Activated CD8-positive, alpha-beta T cell treated with anti-CD3 and anti-CD28 coated beads, Interleukin-2, amount 10 ng/mL, durations not matched to agents 7 days and 5 days (primary cell): ENCODE measurements at regions not wholly inside any gene's neighbourhood (a gene's known extent, or its start where the extent isn't known, plus 50 kb on each side); places are given as distances from the start of the nearest gene placed in this dataset.
"Not testable (repeated sequence)": the region's sequence is repeated elsewhere in the genome, so short reads cannot be mapped to it uniquely, and the experiment has no call there.

ENCODE experiments used
- ATAC-seq: fragments of 150-1000 bp; cut with Tn5 transposase; one replicate; pipeline ENCODE4 v1.10.0; 2021; ENCODE audit warnings: moderate library complexity
- CTCF ChIA-PET: fragments of 350-600 bp; sonication (Branson Sonifier 250); formaldehyde crosslinking; loops from one replicate; lab custom pipeline; 2021; ENCODE audit warnings: antibody characterized with exemption; lab: Charles Lee
- POLR2A ChIA-PET: fragments of 350-600 bp; sonication (Branson Sonifier 250); formaldehyde crosslinking; loops from one replicate; lab custom pipeline; 2021; ENCODE audit warnings: antibody characterized with exemption; lab: Charles Lee
- DNase-seq: peaks from one replicate; pipeline ENCODE4 v3.0.0-alpha.2; 2020
- H3K27ac Mint-ChIP-seq: one replicate; pipeline ENCODE4 v1.8.0; 2021; ENCODE audit warnings: mild to moderate bottlenecking, mixed read lengths
- H3K27me3 Mint-ChIP-seq: one replicate; pipeline ENCODE4 v1.8.0; 2021; ENCODE audit warnings: low read depth, mixed read lengths
- H3K36me3 Mint-ChIP-seq: one replicate; pipeline ENCODE4 v1.8.0; 2021; ENCODE audit warnings: low read depth, mixed read lengths
- H3K4me1 Mint-ChIP-seq: one replicate; pipeline ENCODE4 v1.8.0; 2021; ENCODE audit warnings: low read depth, mixed read lengths
- H3K4me3 Mint-ChIP-seq: one replicate; pipeline ENCODE4 v1.8.0; 2021; ENCODE audit warnings: mild to moderate bottlenecking, mixed read lengths
- H3K9me3 Mint-ChIP-seq: one replicate; pipeline ENCODE4 v1.8.0; 2022; ENCODE audit warnings: mixed read lengths; ENCODE audit not compliant: insufficient read depth

DNA sequence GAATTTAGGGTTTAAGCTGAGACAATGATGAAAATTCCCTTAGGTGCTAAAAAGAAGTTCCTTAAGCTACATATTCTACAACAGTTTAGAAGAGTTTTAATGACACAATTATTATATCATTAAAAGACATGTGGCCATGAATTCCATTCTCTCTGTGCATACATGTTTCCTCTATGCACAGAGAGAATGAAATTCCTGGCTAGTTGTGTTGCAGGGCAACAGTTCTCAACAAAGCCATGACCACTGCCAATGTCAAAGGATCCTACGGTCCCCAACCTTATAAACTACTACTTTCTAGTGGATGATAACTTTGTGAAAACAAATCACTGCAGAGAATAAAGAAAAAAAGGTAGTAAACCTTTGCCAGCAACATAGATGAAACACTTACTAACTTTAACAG lies 122.7 kb downstream of the OTOL1 start:
- H3K9me3 Mint-ChIP-seq: no peaks in the 10 kb centered on the region
- no peaks in the 10 kb centered on the region for H3K4me1 Mint-ChIP-seq
- ATAC-seq (no peak), DNase-seq (no peak)
- H3K4me3 Mint-ChIP-seq: no peak overlapping the region
- ChIA-PET POLR2A (no interaction called here), CTCF (no interaction called here)
- no peak overlapping the region for H3K27ac Mint-ChIP-seq
- no peaks in the 10 kb centered on the region for H3K27me3 Mint-ChIP-seq
- no peaks in the 10 kb centered on the region for H3K36me3 Mint-ChIP-seq

DNA sequence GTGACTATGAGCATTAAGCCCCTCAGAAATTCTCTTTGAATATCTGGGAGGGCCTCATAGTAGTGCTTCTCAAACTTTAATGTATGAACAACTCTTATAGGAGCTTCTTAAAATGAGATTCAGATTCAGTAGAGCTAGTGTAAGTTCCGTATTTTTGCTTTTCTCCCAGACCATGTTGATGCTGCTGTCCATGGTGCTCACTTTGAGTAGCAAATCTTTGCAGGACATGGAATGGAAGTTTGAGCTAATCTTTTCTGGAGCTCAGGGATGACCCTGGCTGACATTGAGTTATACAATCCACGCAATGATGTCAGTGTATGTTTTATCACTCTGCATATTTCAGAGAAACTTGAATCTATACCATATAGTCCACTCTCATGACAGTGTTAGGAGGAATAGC lies 134.2 kb downstream of the OTOL1 start:
- ATAC-seq (no peak), DNase-seq (no peak)
- no peak overlapping the region for H3K4me3 Mint-ChIP-seq
- H3K27me3 Mint-ChIP-seq: no peaks in the 10 kb centered on the region
- no peaks in the 10 kb centered on the region for H3K9me3 Mint-ChIP-seq
- ChIA-PET POLR2A (no interaction called here), CTCF (no interaction called here)
- no peaks in the 10 kb centered on the region for H3K4me1 Mint-ChIP-seq
- no peak overlapping the region for H3K27ac Mint-ChIP-seq
- no peaks in the 10 kb centered on the region for H3K36me3 Mint-ChIP-seq

DNA sequence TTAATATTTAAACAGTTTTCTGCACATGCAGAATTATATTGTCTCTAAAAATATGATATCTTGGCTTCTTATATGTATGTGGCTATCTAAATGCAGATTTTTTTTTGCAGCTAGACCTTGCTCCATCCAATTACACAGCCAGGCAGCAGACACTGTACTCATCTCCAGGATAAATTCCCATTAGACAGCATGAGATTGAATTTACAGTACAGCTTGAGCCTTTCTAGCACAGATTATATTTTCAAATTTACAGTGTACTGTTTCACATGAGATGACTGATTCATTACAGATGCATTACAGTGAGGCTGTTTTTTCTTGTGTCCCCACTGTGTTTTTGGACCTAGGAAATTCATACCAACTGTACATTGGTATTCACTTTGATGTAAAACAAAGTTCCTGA lies 134.9 kb downstream of the OTOL1 start:
- DNase-seq: no peak
- Mint-ChIP-seq H3K27ac (no peak overlapping the region), H3K36me3 (no peaks in the 10 kb centered on the region), H3K4me1 (no peaks in the 10 kb centered on the region), H3K4me3 (no peak overlapping the region), H3K27me3 (no peaks in the 10 kb centered on the region), H3K9me3 (no peaks in the 10 kb centered on the region)
- ChIA-PET POLR2A (no interaction called here), CTCF (no interaction called here)
- ATAC-seq: no peak

DNA sequence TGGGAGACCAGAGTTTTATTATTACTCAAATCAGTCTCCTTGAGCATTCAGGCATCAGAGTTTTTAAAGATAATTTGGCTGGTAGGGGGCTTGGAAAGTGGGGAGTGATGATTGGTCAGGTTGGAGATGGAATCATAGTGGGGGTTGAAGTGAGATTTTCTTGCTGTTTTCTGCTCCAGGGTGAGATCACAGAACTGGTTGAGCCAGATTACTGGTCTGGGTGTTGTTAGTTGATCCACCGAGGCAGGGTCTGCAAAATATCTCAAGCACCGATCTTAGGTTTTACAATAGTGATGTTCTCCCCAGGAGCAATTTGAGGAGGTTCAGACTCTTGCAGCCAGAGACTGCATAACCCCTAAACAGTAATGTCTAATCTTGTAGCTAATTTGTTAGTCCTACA lies 141.0 kb downstream of the OTOL1 start:
- H3K4me1 Mint-ChIP-seq: no peaks in the 10 kb centered on the region
- no peaks in the 10 kb centered on the region for H3K36me3 Mint-ChIP-seq
- H3K9me3 Mint-ChIP-seq: no peaks in the 10 kb centered on the region
- no peak overlapping the region for H3K4me3 Mint-ChIP-seq
- ATAC-seq (no peak), DNase-seq (no peak)
- POLR2A ChIA-PET: no interaction called here
- CTCF ChIA-PET: no interaction called here
- H3K27ac Mint-ChIP-seq: no peak overlapping the region
- H3K27me3 Mint-ChIP-seq: no peaks in the 10 kb centered on the region

DNA sequence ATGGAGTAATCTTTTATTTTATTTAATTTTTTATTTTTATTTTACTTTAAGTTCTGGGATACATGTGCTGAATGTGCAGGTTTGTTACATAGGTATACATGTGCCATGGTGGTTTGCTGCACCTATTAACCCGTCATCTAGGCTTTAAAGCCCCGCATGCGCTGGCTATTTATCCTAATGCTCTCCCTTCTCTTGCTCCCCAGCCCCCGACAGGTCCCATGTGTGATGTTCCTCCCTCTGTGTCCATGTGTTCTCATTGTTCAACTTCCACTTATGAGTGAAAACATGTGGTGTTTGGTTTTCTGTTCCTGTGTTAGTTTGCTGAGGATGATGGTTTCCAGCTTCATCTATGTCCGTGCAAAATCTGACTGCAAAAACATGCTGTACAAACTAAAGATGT lies 142.5 kb downstream of the OTOL1 start:
- H3K27ac Mint-ChIP-seq, H3K4me3 Mint-ChIP-seq, DNase-seq, H3K4me1 Mint-ChIP-seq, H3K36me3 Mint-ChIP-seq, ATAC-seq, CTCF ChIA-PET, H3K27me3 Mint-ChIP-seq, H3K9me3 Mint-ChIP-seq: not testable (repeated sequence)
- POLR2A ChIA-PET: interaction anchor here (0.6 kb wide), 1 partner anchor 137 kb away, joined by 3 read pairs; no protein-coding TSS in a partner anchor

DNA sequence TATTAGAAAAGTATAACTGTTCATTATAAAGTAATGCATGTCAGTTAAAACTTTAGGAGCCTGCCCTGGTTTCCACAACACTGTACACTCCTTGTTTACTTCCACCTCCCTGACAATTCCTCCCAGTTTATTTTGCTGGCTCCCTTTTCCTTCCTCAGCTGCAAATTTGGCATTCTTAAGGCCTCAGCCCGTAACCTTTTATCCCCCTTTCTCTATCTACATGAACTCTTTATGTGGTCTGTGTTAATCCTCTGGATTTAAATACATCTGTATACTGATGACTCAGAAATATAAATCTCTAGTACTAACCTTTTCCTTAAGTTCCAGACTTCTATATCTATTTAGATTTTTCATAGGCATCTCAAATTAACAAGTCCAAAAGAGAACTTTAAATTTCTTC lies 143.6 kb downstream of the OTOL1 start:
- Mint-ChIP-seq H3K27me3 (no peaks in the 10 kb centered on the region), H3K4me3 (no peak overlapping the region), H3K4me1 (no peaks in the 10 kb centered on the region), H3K9me3 (no peaks in the 10 kb centered on the region), H3K36me3 (no peaks in the 10 kb centered on the region), H3K27ac (no peak overlapping the region)
- CTCF ChIA-PET: no interaction called here
- ATAC-seq (no peak), DNase-seq (no peak)
- POLR2A ChIA-PET: no interaction called here

DNA sequence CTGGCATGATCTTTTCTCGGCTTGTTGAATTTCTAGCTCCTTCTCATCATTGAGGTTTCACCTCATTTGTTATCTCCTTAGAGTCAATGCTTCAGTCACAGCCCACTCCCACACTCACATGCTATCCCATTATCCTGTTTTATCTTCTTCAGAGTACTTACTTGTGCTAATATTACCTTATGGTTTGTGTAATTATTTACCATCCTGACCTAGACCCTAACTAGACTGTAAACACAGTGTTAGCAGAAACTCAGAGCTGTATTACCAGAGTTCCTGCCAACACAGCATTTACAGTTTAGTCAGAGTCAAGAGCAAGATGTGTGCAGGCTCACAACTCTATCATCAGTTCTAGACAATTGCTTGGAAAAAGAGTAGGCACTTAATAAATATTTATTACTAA lies 144.7 kb downstream of the OTOL1 start:
- Mint-ChIP-seq H3K27me3 (no peaks in the 10 kb centered on the region), H3K4me3 (no peak overlapping the region), H3K36me3 (no peaks in the 10 kb centered on the region), H3K4me1 (no peaks in the 10 kb centered on the region), H3K27ac (no peak overlapping the region), H3K9me3 (no peaks in the 10 kb centered on the region)
- DNase-seq (no peak), ATAC-seq (no peak)
- ChIA-PET POLR2A (no interaction called here), CTCF (no interaction called here)

DNA sequence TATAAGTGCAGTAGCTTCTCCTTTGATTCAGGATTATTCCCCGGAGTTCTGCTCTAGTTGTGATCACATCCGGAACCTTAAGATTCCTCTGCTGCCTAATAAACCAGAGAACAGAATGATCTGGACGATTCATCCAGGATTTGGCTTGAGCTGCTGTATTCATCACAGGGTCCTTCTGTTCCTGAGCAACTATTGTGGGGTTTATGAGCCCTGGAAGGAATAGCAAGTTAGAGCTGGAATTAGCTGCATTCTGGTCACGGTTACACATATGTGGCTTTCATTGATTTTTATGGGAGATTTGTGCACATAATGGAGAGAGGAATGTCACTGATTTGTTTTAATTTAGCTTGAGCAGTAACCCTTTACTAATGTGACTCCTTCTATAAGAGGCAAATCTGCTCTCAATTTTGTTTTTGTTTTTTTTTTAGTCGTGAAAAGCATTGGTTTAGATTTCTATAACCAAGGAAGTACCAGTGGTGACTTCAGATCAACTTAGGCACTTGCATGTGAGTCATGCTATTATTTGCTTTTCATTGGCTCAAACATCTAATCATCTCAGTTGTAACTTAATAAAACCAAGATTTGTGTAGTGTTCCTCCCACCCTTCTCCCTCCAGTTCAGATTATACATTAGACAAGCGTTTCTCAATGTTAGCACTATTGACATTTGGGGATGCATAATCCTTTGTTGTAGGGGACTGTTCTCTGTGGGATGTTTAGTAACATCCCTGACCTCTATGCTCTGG lies 148.5 kb downstream of the OTOL1 start:
- Mint-ChIP-seq H3K9me3 (no peaks in the 10 kb centered on the region), H3K27me3 (no peaks in the 10 kb centered on the region), H3K4me1 (no peaks in the 10 kb centered on the region), H3K36me3 (no peaks in the 10 kb centered on the region), H3K27ac (no peak overlapping the region), H3K4me3 (no peak overlapping the region)
- ChIA-PET POLR2A (no interaction called here), CTCF (no interaction called here)
- ATAC-seq: no peak
- DNase-seq: no peak

DNA sequence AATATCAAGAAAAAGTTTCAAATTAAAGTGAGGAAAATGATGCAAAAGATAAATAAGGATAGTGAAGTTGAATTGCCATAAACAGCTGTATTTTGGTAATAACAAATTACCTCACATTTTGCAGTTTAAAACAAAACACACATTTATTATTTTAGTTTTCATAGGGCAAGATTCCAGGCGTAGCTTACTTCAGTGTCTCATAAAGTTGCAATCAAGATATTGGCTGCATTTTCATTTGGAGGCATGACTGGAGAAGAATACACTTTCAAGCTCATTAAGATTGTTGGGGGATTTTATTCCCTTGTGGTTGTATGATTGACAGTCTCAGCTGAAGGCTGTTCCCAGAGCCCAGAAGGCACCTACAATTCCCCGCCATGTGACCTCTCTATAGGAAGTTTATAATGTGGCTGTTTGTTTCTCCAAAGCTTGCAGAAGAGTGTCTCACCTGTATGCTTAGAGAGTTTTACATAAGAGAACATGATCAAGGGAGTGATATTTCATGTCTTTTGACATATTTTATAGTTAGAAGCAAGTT lies 151.4 kb downstream of the OTOL1 start:
- ATAC-seq (no peak), DNase-seq (no peak)
- no peak overlapping the region for H3K27ac Mint-ChIP-seq
- H3K9me3 Mint-ChIP-seq: no peaks in the 10 kb centered on the region
- no peaks in the 10 kb centered on the region for H3K36me3 Mint-ChIP-seq
- no peak overlapping the region for H3K4me3 Mint-ChIP-seq
- H3K4me1 Mint-ChIP-seq: no peaks in the 10 kb centered on the region
- H3K27me3 Mint-ChIP-seq: no peaks in the 10 kb centered on the region
- ChIA-PET CTCF (no interaction called here), POLR2A (no interaction called here)

DNA sequence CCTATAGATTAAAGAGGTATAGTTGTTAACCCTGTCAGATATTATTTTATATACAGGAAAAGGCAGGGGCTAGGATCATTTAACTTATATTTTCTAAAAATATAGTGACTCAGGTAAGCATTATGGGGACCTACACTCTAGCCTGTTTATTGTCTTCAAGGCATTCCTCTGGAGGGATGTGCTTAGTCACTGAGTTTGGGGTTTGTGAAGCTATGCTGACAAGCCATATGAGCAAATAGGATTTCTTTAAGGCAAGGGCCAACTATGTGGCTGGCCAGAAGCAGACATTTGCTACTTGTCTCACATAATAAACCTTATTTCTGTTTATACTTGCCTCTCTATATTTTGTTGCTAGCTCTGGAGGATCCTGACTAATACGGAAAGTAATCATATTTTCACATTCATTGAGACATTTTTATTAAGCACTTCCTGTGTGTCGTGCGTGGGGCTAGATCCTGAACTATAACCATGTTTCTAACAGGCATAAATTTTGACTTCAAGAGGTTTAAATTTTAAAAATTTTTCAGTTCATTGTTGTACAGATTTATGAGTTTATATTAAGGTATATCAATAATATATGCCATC lies 153.4 kb downstream of the OTOL1 start:
- Mint-ChIP-seq H3K27me3 (no peaks in the 10 kb centered on the region), H3K9me3 (no peaks in the 10 kb centered on the region), H3K4me1 (no peaks in the 10 kb centered on the region), H3K27ac (no peak overlapping the region), H3K4me3 (no peak overlapping the region), H3K36me3 (no peaks in the 10 kb centered on the region)
- POLR2A ChIA-PET: no interaction called here
- CTCF ChIA-PET: no interaction called here
- DNase-seq: no peak
- no peak for ATAC-seq

DNA sequence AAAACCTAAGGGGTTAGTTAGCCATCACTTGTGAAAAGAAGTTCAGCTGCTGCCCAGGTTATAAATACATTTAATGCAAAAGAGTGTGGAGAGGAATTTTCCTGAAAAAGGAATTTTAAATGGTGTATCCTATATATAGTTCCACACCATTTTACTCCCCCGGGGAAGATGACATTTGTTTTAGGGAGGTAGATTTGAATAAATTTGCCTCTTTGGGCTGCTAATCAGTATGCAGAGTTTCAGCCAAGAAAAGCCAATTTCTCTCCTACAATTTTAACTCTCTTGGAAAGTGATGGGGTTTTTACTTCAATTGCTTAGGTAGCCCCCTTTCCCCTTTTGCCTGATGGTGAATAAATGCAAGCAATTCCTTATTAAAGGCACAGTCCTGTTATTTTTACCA lies 161.2 kb downstream of the OTOL1 start:
- no peaks in the 10 kb centered on the region for H3K36me3 Mint-ChIP-seq
- DNase-seq (no peak), ATAC-seq (no peak)
- ChIA-PET POLR2A (no interaction called here), CTCF (no interaction called here)
- no peak overlapping the region for H3K4me3 Mint-ChIP-seq
- no peaks in the 10 kb centered on the region for H3K9me3 Mint-ChIP-seq
- no peak overlapping the region for H3K27ac Mint-ChIP-seq
- no peaks in the 10 kb centered on the region for H3K4me1 Mint-ChIP-seq
- H3K27me3 Mint-ChIP-seq: no peaks in the 10 kb centered on the region

DNA sequence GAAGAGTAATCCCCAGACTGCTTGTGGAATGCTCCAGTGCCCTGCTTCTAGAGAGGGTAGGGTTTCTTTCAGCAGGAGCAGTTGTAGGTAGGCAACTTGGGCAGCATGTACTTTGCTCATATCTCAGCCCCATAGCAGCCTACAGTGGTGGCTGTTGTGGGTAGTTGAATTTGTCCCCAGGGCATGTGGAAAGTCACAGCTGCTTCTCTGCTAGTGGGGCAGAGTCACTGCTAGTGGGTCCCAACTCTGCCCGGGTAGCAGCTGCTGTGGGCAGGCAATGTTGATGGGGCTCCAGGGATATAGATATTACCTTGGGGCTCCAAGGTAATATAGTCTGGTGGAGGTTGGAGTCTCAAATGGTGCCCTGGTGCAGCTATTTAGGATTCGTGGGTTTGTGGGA lies 174.5 kb downstream of the OTOL1 start:
- ChIA-PET CTCF (no interaction called here), POLR2A (no interaction called here)
- no peaks in the 10 kb centered on the region for H3K36me3 Mint-ChIP-seq
- no peaks in the 10 kb centered on the region for H3K9me3 Mint-ChIP-seq
- H3K4me3 Mint-ChIP-seq: no peak overlapping the region
- H3K27ac Mint-ChIP-seq: no peak overlapping the region
- no peak for DNase-seq
- no peaks in the 10 kb centered on the region for H3K27me3 Mint-ChIP-seq
- no peak for ATAC-seq
- H3K4me1 Mint-ChIP-seq: no peaks in the 10 kb centered on the region
